ENCODE measurements at regions not wholly inside any gene's neighbourhood (a gene's known extent, or its start where the extent isn't known, plus 50 kb on each side); places are given as distances from the start of the nearest gene placed in this dataset.

DNA sequence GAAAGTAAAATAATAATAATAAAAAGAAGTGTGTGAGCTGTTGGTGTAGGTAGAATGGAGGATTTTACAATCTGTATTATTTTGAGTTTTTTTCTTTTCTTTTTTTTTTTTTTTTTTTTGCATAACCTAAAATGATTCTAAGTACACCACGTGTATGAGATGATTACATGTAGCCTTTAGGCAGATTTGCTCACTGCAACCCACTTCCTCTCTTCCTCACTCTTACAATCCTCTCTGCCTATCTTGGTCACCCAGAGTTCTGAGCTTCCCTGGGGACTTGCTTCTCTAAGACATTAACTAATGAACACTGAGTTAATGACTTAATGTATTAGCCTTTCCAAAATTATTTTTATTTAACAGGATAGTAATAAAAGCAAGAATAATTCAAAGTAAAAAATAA, 1169.6 kb downstream of the EFNB2 start:
- TF ChIP-seq, protein P1, sequence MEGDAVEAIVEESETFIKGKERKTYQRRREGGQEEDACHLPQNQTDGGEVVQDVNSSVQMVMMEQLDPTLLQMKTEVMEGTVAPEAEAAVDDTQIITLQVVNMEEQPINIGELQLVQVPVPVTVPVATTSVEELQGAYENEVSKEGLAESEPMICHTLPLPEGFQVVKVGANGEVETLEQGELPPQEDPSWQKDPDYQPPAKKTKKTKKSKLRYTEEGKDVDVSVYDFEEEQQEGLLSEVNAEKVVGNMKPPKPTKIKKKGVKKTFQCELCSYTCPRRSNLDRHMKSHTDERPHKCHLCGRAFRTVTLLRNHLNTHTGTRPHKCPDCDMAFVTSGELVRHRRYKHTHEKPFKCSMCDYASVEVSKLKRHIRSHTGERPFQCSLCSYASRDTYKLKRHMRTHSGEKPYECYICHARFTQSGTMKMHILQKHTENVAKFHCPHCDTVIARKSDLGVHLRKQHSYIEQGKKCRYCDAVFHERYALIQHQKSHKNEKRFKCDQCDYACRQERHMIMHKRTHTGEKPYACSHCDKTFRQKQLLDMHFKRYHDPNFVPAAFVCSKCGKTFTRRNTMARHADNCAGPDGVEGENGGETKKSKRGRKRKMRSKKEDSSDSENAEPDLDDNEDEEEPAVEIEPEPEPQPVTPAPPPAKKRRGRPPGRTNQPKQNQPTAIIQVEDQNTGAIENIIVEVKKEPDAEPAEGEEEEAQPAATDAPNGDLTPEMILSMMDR (IDR thresholded peaks at IDR 0.05; ENCODE audit: low read depth, low read length), result no peak
- no peak for TF ChIP-seq POLR2A (IDR thresholded peaks at IDR 0.05; ENCODE audit: extremely low read depth, insufficient read length)

All from NB4 (cell line).